Uterus (tissue), 2 donors: ENCODE measurements at regions not wholly inside any gene's neighbourhood (a gene's known extent, or its start where the extent isn't known, plus 50 kb on each side); places are given as distances from the start of the nearest gene placed in this dataset.

Experiments used
- CTCF ChIP-seq, 4 experiments: fragments of 200-600 bp in 2 of 4; fragments of 450-650 bp in 2 of 4; sonication (generic) in 2 of 4; IDR thresholded peaks; one replicate each; pipeline ENCODE4 v1.5.1; 2016 to 2019; ENCODE audit warnings: antibody characterized with exemption in 4 of 4, mild to moderate bottlenecking in 2 of 4, moderate library complexity in 1 of 4
- POLR2A ChIP-seq, 2 donors: fragments of 450-650 bp; IDR thresholded peaks; one replicate each; pipeline ENCODE4 v1.6.1; 2016; ENCODE audit warnings: antibody characterized with exemption in 2 of 2, mild to moderate bottlenecking in 1 of 2, moderate library complexity in 1 of 2

- TF ChIP-seq POLR2A (IDR thresholded peaks at IDR 0.05): no peak
- no peak for TF ChIP-seq CTCF (IDR thresholded peaks at IDR 0.05)
These were observed 844.9 kb upstream of the COBL start for GRCh38 chr7:52161483-52161882.
